Liver (tissue), 8 donors: ENCODE measurements at regions not wholly inside any gene's neighbourhood (a gene's known extent, or its start where the extent isn't known, plus 50 kb on each side); places are given as distances from the start of the nearest gene placed in this dataset.

Experiments used
- DNase-seq: peaks from one replicate; pipeline ENCODE4 v3.0.0-alpha.2; 2017; ENCODE audit warnings: low spot score
- H3K27ac ChIP-seq, 2 donors: one replicate each; pipeline ENCODE4 v1.7.0; 2013; ENCODE audit warnings: inconsistent platforms in 2 of 2, low read length in 2 of 2, control low read depth in 1 of 2, low read depth in 1 of 2, mild to moderate bottlenecking in 1 of 2
- H3K27me3 ChIP-seq, 4 donors: one replicate each; pipeline versions ENCODE4 v1.6.1 to v1.7.0; 2013; ENCODE audit warnings: low read length in 3 of 4, inconsistent platforms in 1 of 4, mild to moderate bottlenecking in 1 of 4, moderate library complexity in 1 of 4; ENCODE audit not compliant: control insufficient read depth in 4 of 4, insufficient read depth in 4 of 4
- H3K36me3 ChIP-seq, 4 donors: one replicate each; pipeline versions ENCODE4 v1.6.1 to v1.7.0; 2013; ENCODE audit warnings: low read length in 3 of 4, mild to moderate bottlenecking in 3 of 4, low read depth in 1 of 4, moderate library complexity in 1 of 4; ENCODE audit not compliant: control insufficient read depth in 4 of 4, insufficient read depth in 3 of 4
- H3K4me1 ChIP-seq, 4 donors: one replicate each; pipeline versions ENCODE4 v1.6.1 to v1.7.0; 2013; ENCODE audit warnings: low read length in 3 of 4, mild to moderate bottlenecking in 3 of 4, moderate library complexity in 1 of 4; ENCODE audit not compliant: control insufficient read depth in 4 of 4, insufficient read depth in 4 of 4
- H3K4me3 ChIP-seq, 3 donors: one replicate each; pipeline versions ENCODE4 v1.6.1 to v1.7.0; 2013; ENCODE audit warnings: low read length in 3 of 3, control low read depth in 1 of 3, low read depth in 1 of 3, mild to moderate bottlenecking in 1 of 3
- H3K9ac ChIP-seq, 2 donors: one replicate each; pipeline ENCODE4 v1.7.0; 2013; ENCODE audit warnings: low read length in 2 of 2, mild to moderate bottlenecking in 2 of 2, moderate library complexity in 2 of 2, control low read depth in 1 of 2, low read depth in 1 of 2
- H3K9me3 ChIP-seq, 4 donors: one replicate each; pipeline versions ENCODE4 v1.6.1 to v1.7.0; 2013; ENCODE audit warnings: low read length in 3 of 4; ENCODE audit not compliant: control insufficient read depth in 4 of 4
- ATF3 ChIP-seq: IDR thresholded peaks from 2 replicates; pipeline ENCODE4 v1.6.1; 2016; ENCODE audit warnings: antibody characterized with exemption
- CTCF ChIP-seq: fragments of 150-350 bp; IDR thresholded peaks from 2 replicates; pipeline ENCODE4 v1.5.1; 2017; ENCODE audit warnings: improper control_type of control experiment, low read depth, low read length; ENCODE audit not compliant: missing input control
- FOXA1 ChIP-seq: IDR thresholded peaks from 2 replicates; pipeline ENCODE4 v1.6.1; 2016; ENCODE audit warnings: antibody characterized with exemption
- FOXA2 ChIP-seq: IDR thresholded peaks from 2 replicates; pipeline ENCODE4 v1.6.1; 2016; ENCODE audit warnings: antibody characterized with exemption
- HNF4G ChIP-seq: IDR thresholded peaks from 2 replicates; pipeline ENCODE4 v1.6.1; 2016; ENCODE audit warnings: antibody characterized with exemption
- JUND ChIP-seq, 2 donors: IDR thresholded peaks; 2 replicates each; pipeline ENCODE4 v1.6.1; 2016; ENCODE audit warnings: antibody characterized with exemption in 2 of 2
- MAX ChIP-seq: IDR thresholded peaks from 2 replicates; pipeline ENCODE4 v1.6.1; 2016; ENCODE audit warnings: antibody characterized with exemption
- NR2F2 ChIP-seq: IDR thresholded peaks from 2 replicates; pipeline ENCODE4 v1.6.1; 2016; ENCODE audit warnings: antibody characterized with exemption
- REST ChIP-seq: IDR thresholded peaks from 2 replicates; pipeline ENCODE4 v1.6.1; 2016; ENCODE audit warnings: antibody characterized with exemption, mild to moderate bottlenecking
- RXRA ChIP-seq, 2 donors: IDR thresholded peaks; 2 replicates each; pipeline ENCODE4 v1.6.1; 2017 to 2018; ENCODE audit warnings: antibody characterized with exemption in 2 of 2, mild to moderate bottlenecking in 1 of 2
- SP1 ChIP-seq: IDR thresholded peaks from 2 replicates; pipeline ENCODE4 v1.6.1; 2018; ENCODE audit warnings: antibody characterized with exemption, mild to moderate bottlenecking
- TAF1 ChIP-seq: conservative IDR thresholded peaks from 2 replicates; pipeline ENCODE4 v1.6.1; 2016; ENCODE audit warnings: antibody characterized with exemption, mild to moderate bottlenecking
- YY1 ChIP-seq: IDR thresholded peaks from 2 replicates; pipeline ENCODE4 v1.6.1; 2016; ENCODE audit warnings: antibody characterized with exemption, mild to moderate bottlenecking
- ZBTB33 ChIP-seq: IDR thresholded peaks from 2 replicates; pipeline ENCODE4 v1.6.1; 2016; ENCODE audit warnings: antibody characterized with exemption
- WGBS: extraction: QIAGEN DNeasy Blood & Tissue Kit; methylation state at CpG from one replicate; pipeline ENCODE4 v1.1.7; 2013; 5-methylcytosine and 5-hydroxymethylcytosine counted together
- donor health status: healthy.
- donor health status: healthy.
- donor health status: healthy.
- donor health status: healthy.
- donor health status: healthy.

GRCh38 chr5:136526021-136526420, 160.7 kb upstream of the TRPC7 start:
- 63% methylated on average over 4 of the region's 4 CpGs for WGBS
- DNase-seq: no peak
- Histone ChIP-seq H3K9me3 (no peaks in the 10 kb centered on the region), H3K4me1 (no peaks in the 10 kb centered on the region), H3K27me3 (no peaks in the 10 kb centered on the region), H3K27ac (no peak overlapping the region), H3K36me3 (no peaks in the 10 kb centered on the region), H3K9ac (no peak overlapping the region), H3K4me3 (no peak overlapping the region)
- TF ChIP-seq ATF3: no peak
- TF ChIP-seq RXRA (IDR thresholded peaks at IDR 0.05): no peak
- TF ChIP-seq FOXA2: no peak

- H3K9ac ChIP-seq: no peak overlapping the region
- H3K9me3 ChIP-seq: no peaks in the 10 kb centered on the region
- no peak overlapping the region for H3K4me3 ChIP-seq
- WGBS: 28% methylated on average over 2 of the region's 2 CpGs
- H3K27ac ChIP-seq: no peak overlapping the region
- no peak for DNase-seq
- TF ChIP-seq ATF3: no peak
- TF ChIP-seq RXRA (IDR thresholded peaks at IDR 0.05): no peak
- TF ChIP-seq YY1: no peak
- no peak for TF ChIP-seq ZBTB33
- TF ChIP-seq FOXA1: no peak
- TF ChIP-seq SP1: no peak
- no peak for TF ChIP-seq JUND (IDR thresholded peaks at IDR 0.05)
- no peak for TF ChIP-seq FOXA2
- no peak for TF ChIP-seq NR2F2
- TF ChIP-seq HNF4G: no peak
- no peak for TF ChIP-seq TAF1
- no peaks in the 10 kb centered on the region for H3K27me3 ChIP-seq
- no peaks in the 10 kb centered on the region for H3K4me1 ChIP-seq
- no peaks in the 10 kb centered on the region for H3K36me3 ChIP-seq
Observed at GRCh38 chr5:136525597-136525996, 160.3 kb upstream of the TRPC7 start.

- no peak overlapping the region for H3K27ac ChIP-seq
- no peaks in the 10 kb centered on the region for H3K9me3 ChIP-seq
- 49% methylated on average over 3 of the region's 3 CpGs for WGBS
- H3K9ac ChIP-seq: no peak overlapping the region
- no peak overlapping the region for H3K4me3 ChIP-seq
- TF ChIP-seq JUND (IDR thresholded peaks at IDR 0.05) (no peak), HNF4G (no peak), CTCF (no peak), REST (no peak), YY1 (no peak), MAX (no peak)
- H3K36me3 ChIP-seq: no peaks in the 10 kb centered on the region
- no peak for DNase-seq
- H3K4me1 ChIP-seq: no peaks in the 10 kb centered on the region
- no peaks in the 10 kb centered on the region for H3K27me3 ChIP-seq
Observed at GRCh38 chr5:136522217-136522956, 157.0 kb upstream of the TRPC7 start.
